Mammary epithelial cell (primary cell): ENCODE measurements at regions not wholly inside any gene's neighbourhood (a gene's known extent, or its start where the extent isn't known, plus 50 kb on each side); places are given as distances from the start of the nearest gene placed in this dataset.

Experiments
- CTCF ChIP-seq, 2 donors: IDR thresholded peaks in 1 of 2; conservative IDR thresholded peaks in 1 of 2; 2 replicates each; pipeline ENCODE4 v1.5.1; 2011 to 2012; ENCODE audit warnings: inconsistent platforms in 2 of 2, low read length in 2 of 2, mild to moderate bottlenecking in 2 of 2, control low read depth in 1 of 2, low read depth in 1 of 2; ENCODE audit not compliant: insufficient read depth in 1 of 2; ENCODE audit errors: extremely low read depth in 1 of 2
- EZH2 ChIP-seq: IDR thresholded peaks from 2 replicates; pipeline ENCODE4 v1.6.1; 2012; ENCODE audit warnings: low read length, inconsistent platforms, borderline replicate concordance

- TF ChIP-seq EZH2, result no peak
- TF ChIP-seq CTCF (conservative IDR thresholded peaks at IDR 0.05 in 1 of 2, IDR thresholded peaks at IDR 0.05 in 1 of 2; ENCODE audit: extremely low read depth in 1 of 2, insufficient read depth in 1 of 2, low read depth in 1 of 2, low read length in 2 of 2), result no peak
These were observed 159.6 kb upstream of the WDR1 start for GRCh38 chr4:10276152-10276551.
